ENCODE measurements at regions not wholly inside any gene's neighbourhood (a gene's known extent, or its start where the extent isn't known, plus 50 kb on each side); places are given as distances from the start of the nearest gene placed in this dataset.

- TF ChIP-seq CTCF (IDR thresholded peaks at IDR 0.05; ENCODE audit: insufficient read depth, low read length, poor library complexity, severe bottlenecking) (no peak), EZH2phosphoT487 (conservative IDR thresholded peaks at IDR 0.05; ENCODE audit: low read length) (no peak)
Observed at GRCh38 chr15:45842151-45842550, 207.3 kb downstream of the SQOR start.

Measured in SU-DHL-6 (cell line).